HG03520 (cell line): ENCODE measurements at regions not wholly inside any gene's neighbourhood (a gene's known extent, or its start where the extent isn't known, plus 50 kb on each side); places are given as distances from the start of the nearest gene placed in this dataset.
"Not testable (repeated sequence)": the region's sequence is repeated elsewhere in the genome, so short reads cannot be mapped to it uniquely, and the experiment has no call there.

ENCODE experiments used
- ATAC-seq: cut with Tn5 transposase; IDR thresholded peaks from one replicate; pipeline ENCODE4 v1.9.1; 2021; ENCODE audit warnings: mild to moderate bottlenecking, moderate library complexity; ENCODE audit not compliant: unreplicated experiment

DNA sequence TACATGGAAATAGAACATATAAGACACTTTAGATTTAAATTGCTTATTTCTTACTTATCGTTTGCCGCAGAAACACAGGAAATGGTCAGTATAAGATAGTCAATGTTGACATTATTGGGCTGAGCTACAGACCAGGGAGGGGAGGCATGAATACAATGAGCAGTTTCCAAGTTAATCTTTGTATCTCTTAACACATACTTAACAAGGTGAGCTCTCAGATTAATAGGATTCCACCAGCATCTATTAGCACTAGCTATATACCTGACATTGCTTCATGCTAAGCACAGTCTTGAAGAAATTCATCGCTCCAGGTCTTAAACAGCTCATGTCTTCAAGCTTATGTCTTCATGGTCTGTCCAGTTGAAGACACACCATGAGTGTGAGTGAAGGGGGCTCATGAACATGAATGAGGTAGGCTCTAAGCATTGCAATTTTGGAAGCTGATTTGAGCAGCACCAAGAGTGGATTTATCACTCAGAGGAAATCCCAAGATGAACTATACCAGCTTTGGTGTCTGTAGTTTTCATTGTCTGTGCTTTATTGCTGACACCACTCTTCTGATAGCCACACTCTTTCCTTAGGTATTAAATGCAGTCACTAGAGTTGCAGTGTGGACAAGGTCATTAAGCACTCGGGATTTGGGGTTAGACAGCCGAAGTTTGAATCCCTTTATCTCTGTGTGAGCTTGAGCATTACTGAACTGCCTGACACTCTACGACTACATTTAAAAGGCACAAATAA, 359.3 kb upstream of the EPHA4 start:
- no peak for ATAC-seq

DNA sequence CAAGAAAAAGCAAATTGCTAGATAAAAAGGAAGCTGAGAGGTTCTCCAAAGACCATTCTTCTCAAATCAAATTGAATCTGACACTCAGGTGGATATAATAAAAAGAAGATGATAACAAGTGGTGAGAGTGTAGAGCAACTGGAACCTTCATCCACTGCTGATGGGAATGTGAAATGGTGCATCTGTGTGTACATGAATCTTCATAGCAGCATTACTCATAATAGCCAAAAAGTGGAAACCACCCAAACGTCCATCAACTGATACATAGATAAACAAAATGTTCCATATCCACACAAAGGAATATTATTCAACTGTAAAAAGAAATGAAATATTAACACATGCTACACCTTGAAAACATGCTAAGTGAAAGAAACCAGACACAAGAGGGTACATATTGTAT, 357.2 kb upstream of the EPHA4 start:
- ATAC-seq: no peak

DNA sequence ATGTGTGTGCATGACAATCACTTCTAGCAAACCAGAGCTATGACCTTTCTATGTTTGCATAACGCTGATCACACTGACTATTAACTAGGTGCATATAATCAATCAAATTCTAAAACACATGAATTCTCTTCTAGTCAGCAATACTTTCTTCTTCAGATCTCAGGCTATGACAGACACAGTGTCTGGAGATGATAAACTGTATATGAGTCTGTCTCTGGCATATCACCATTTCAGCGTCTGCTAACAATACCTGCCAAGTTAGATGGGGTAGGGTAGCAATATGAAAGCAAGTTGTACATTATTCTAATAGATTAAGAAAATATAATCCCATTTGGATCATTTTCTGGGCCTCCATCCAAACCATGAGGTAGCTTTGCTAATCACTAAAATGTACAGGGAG, 354.2 kb upstream of the EPHA4 start:
- no peak for ATAC-seq

DNA sequence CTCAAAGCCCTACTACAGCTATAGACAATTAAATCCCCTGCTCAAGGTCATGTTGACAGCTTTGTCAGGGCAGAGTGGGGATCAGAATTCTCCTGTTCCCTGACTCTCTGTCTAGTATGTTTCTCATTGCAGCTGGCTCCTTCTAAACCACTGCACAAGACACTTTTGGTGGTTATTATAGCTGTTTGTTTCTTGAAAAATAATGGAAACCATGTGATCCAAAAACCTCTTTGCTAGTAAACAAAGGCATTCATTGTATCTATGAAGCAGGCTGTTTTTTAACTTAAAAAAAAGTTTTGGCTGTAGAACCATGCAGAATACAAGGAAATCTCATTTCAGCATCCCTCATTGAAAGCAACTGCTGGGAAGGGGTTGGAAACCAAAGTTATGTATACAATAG, 352.5 kb upstream of the EPHA4 start:
- no peak for ATAC-seq

DNA sequence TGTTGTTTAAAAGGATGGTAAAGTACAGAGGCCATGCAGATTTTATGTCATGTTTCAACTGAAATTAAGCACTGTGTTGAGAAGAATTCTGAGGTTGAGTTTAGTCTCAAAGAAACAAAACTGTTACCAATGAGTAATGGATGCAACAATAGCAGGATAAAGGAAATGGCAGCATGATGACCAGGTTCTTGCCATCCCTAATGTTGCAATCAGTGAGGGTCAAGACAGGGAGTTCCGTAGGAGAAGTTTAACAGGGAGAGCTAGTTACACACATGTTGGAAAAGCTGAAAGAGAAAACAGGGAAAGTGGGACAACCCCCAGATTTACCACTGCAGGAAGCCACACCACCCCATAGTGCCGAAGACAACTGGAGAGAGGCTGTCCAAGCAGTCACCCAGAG, 343.8 kb upstream of the EPHA4 start:
- ATAC-seq: no peak

DNA sequence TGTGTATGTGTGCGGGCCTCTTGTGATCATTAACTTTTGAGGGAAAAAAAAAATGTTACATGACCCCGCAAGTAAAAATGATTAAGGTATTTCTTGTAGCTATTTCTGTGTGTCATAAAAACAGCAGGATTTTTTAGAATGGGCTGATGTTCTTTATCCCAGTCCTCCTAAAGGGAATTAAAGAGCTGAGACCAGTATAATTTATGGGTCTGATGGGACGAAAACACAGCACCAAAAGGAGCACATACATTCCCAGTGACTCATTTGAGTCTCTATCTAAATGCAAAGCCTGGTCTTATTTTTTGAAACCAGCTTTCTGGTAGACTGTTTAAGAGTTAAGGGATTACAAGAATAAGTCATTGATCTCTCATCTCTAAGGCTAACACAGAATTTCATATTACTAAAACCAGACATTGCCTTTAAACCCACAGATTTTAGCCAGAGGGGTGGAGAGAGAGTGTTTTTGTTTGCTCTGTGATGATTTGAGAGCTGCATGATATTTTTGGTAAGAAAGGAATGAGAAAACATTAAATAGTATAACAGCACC, 342.3 kb upstream of the EPHA4 start:
- no peak for ATAC-seq

DNA sequence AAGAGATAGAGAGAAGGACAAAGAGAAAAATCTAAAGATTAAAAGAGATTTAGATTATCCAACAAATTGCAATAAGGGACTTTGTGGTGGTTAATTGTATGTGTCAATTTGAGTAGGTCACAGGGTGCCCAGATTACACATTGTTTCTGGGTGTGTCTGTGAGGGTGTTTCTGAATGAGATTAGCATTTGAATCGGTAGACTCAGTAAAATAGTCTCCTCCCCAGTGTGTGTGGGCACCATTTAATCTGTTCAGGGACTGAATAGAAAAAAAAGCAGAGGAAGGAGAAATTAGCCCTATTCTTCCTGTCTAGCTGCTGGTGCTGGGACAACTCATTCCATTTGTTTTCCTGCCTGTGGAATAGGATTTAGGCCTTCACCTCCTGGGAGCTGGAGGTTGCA, 339.8 kb upstream of the EPHA4 start:
- no peak for ATAC-seq

DNA sequence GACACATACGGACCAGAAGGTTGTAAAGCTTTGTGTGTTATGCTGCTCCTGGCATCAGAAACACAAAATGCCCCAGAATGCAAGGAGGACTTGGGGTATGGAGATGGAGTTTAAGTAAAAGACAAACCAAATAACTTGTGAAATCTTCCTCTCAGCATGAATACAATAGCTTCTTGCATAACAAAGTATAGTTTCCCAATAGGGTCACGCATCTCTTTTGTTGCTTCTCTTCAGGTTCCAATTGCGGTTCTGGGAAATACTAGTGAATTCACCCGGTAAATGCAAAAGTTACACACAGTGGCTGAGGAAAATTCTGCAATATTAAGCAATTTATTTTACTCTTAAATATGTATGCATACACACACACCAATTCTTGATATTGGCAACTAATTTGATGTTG, 339.2 kb upstream of the EPHA4 start:
- ATAC-seq: no peak

DNA sequence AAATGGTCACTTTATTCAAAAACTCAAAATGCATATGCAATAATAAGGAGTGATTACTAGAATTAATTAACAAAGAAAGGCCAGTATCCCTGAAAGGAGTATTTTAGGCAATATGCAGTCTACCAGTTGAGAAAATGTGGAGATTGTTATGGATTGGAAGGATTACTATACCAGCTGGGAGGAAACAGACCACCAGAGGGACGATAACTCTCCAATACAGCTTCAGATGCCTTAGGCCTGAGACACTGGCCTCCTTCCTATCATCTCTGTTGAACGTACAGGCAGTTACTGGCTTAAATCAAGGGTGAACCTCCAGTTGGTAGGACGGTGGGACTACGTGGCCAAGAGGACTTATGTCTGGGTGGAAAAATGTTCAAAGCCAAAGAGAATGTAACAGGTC, 336.4 kb upstream of the EPHA4 start:
- ATAC-seq: no peak

DNA sequence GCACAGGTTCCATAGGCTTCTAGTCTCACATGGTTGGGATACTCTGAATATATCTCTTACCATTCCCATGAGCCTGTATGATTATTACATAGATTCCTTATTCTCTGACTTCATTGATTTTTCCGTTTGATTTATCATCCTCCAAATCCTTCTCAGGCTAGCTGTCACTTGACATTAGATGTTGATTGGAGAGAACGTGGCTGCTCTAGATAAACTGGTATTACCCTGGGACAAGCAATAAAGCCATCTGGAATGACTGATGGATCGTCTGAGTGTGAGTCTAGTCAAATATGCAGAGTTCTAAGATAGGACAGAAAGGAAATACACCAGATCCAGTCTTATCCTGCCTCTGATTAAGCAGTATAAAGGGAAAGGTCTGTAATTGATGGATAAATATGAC, 325.6 kb upstream of the EPHA4 start:
- no peak for ATAC-seq

DNA sequence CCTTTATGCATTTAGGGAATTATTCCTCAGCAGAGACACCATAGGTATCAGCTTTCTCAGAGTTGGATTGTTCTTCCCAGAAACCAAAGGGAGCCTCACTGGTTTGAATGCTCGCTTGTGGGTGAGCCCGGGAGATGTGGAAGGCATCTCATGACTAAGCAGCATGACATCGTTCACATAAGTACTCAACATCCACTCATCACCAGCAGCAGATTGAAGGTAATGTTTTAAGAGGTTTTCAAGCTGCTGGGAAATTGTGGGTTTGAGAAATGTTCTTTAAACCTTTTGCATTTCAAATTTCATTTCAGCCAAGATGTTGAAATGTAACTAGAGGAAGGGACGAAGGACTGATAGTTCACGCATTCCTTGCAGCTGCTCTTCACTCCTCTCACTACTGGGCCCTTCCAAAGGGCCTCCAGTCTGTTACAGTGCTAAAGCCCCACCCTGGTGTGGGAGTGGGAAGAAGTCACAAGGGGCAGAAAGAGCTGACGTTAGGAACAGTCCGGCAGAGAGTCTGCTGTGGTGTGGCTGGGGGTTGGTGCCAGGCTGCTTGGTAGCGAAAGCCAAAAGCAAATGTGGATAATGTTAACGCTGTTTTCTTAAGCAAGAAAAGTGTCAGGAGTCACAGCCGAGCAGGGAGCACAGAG, 324.5 kb upstream of the EPHA4 start:
- no peak for ATAC-seq

DNA sequence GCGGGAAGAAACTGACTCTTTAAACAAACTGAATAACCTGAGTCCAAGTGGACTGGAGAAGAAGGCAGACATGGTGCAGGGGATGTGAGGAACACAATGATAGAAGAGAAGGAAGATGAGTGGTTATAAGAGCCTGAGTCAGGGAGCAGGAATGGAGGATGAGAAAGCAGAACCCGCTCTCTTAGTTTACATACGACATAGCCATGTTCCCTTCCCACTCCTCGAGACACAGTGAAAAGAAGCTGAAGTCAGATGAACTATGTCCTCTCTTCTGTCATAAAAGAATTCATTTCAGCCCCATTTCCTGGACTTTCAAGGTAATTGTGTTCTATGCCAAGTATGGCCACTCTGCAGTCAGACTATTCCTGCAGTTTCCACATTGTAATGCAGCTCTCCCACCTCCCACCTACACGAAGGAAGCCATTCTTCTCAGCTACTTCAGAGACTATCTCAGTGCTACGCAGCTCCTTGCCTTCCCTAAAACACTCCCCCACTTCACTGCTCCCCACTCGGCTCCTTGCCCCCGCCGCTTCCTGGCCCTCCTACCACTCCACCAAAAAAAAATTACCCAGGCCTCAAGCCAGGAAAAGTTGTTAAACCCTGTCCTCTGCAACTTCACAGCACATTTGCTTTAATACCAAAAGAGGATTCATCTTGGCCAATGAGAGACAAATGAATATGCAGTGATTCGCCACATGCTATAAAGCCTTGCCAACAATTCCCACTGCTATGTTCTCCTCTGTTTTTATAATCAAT, 323.4 kb upstream of the EPHA4 start:
- ATAC-seq: no peak

DNA sequence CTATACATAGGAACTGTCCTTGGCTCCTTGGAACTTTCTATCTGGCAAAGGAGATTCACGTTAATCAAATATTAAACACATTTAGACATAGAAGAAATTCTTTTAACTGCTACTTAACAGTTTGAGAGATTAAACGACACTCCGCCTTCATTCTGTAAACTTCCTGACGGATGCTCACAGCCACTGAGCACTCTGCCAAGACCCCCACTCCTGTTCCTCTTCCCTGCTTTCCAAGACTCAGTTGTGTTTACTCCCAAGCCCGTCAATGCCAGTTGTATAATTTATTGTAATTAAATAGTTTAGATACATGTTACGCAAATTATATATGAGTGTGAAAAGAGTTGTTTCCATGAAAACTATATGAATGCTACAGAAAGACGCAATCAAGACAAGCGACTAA, 321.4 kb upstream of the EPHA4 start:
- ATAC-seq: no peak

DNA sequence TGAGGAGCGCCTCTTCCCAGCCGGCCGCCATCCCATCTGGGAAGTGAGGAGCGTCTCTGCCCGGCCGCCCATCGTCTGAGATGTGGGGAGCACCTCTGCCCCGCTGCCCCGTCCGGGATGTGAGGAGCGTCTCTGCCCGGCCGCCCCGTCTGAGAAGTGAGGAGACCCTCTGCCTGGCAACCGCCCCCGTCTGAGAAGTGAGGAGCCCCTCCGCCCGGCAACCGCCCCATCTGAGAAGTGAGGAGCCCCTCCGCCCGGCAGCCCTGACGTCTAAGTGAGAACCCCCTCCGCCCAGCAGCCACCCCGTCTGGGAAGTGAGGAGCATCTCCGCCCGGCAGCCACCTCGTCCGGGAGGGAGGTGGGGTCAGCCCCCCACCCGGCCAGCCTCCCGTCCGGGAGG, 319.9 kb upstream of the EPHA4 start:
- not testable (repeated sequence) for ATAC-seq

DNA sequence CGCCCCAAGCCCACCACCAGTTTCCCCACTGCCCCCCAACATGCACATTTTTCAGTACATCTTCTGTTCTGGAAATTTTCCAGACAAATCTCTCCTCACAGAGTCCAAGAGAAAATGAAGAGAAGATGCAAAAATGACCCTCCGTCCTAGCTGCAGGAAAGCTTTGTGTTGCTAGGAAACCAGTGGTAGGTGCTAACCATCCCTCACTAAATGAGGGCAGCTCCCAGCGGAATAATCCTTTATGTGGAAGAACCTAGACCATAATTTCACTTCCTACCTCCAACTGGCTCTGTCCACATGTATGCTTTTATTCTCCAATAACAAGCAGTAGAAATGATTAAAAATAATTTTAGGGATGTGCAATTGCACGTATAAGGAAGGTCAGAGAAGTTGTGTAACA, 311.9 kb upstream of the EPHA4 start:
- ATAC-seq: no peak

DNA sequence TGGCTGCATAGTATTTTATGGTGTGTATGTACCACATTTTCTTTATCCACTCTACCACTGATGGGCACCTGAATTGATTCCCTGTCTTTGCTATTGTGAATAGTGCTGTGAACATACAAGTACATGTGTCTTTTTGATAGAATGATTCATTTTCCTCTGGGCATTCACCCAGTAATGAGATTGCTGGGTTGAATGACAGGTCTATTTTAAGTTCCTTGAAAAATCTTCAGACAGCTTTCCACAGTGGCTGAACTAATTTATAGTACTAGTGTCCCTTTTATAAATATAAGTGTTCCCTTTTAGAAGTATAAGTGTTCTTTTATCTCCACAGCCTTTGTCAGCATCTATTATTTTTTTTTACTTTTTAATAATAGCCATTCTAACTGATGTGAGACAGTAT, 303.9 kb upstream of the EPHA4 start:
- ATAC-seq: no peak

DNA sequence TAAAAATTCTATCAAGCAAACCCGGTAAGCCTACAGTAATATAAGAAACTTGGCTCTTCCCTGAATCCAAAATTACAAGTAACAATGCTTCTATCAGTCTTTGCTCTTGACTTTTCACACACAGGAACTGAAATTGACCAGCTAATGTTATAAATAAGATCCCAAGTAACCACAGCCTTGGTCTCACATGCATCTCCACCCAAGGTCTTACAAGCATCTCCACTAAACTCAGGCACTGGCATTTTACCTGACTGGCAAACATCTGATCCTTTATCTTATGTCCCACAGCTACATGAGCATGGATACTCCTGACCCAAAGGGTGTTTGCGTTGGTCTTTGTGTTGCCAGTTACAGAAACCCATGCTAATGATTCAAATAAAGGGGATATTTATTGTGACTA, 302.3 kb upstream of the EPHA4 start:
- no peak for ATAC-seq

DNA sequence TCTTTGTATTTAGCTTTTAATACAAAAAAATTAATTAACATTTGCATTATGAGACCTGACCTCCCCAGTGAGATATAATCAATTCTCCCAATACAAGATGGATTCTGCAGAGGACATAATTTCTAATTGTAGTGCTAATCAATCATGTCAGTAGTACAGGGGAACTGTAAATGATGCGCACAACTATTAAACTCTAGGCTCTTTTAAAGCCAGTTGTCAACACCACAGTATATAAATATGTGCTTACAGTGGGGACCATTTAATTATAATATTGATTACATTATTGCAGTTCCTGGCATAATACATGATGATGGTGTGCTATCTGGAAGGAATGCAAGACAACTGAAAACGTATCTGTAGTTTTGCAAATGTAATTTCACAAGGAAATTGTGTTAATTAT, 285.6 kb upstream of the EPHA4 start:
- no peak for ATAC-seq

DNA sequence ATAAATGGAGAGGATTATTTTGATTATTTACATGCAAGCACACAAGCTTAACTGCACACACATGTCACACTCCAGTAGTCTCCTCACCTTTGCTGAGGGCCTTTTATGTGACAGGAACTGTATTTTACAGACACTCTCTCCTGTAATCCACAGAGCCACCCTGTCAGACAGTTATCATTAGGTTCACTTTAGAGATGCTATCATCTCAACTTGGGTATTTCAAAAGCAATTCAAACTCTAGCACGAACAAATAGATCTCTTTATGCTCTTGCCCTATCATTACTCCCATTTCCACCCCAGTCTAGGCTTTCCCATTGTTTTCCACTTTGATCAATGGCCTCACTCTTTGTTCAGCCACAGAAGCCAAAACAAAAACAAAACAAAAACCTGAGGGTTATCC, 281.2 kb upstream of the EPHA4 start:
- ATAC-seq: no peak

DNA sequence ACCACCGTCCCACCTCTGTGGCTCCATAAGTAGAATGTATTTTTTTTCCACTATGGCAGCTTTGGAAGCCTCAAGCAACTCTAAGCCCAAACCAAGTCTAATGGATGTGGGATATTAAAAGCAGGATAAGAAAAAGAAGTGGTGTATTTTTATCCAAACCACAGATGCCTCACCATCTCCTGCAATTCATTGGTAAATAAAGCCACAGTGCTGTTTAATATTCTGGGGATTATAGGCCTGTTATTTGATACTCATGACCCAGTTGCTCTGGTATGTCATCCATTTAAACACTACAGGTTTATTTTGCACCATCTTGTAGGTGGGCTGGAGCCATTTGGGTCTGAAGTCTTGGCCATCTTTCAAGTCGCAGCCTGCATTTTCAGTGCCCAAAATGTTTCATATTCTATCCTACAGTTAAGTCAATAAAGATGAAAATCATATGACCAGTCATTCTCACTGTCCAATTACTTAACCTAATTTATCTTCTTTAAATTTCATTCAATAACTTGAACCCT, 279.5 kb upstream of the EPHA4 start:
- no peak for ATAC-seq

DNA sequence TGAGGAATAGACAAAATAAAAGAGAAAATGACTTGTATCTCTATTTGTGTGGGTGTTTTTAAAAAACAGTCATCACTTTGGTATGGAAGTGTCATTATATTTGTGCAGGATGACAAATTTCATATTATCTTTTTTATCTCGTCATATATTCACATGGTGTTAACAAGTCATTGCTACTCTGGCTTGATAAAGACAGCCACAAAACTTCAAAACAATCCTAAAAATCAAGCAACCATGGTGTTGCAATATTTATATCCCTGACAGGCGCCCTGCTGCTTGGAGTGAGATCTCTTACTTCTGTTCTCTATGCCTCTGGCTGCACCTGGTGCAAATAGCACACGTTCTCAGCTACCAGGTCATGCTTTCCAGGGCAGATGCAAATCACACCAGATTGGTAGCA, 278.0 kb upstream of the EPHA4 start:
- no peak for ATAC-seq

DNA sequence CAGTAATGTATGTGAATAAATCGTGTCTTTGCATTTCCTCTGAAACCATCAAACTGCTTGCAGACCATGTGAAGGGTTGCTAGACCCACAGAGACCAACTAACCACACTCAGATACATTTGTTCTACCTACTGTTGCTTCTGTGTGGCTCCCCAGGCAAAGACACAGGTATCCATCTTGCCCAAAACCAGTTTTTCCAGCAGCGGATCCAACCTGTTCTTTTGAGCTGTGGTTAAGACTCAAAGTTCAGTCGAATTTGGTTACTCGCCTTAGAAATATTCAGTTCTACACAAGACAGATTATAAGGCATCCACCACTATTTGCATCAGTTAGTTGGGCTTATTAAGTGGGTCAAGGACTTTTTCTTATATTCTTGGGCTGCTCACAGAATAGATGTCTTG, 276.2 kb upstream of the EPHA4 start:
- no peak for ATAC-seq
